ENCODE measurements at regions not wholly inside any gene's neighbourhood (a gene's known extent, or its start where the extent isn't known, plus 50 kb on each side); places are given as distances from the start of the nearest gene placed in this dataset.

GRCh38 chr4:144572660-144573059 lies 73.3 kb upstream of the HHIP start:
- TF ChIP-seq CTCF (IDR thresholded peaks at IDR 0.05; ENCODE audit: low read depth, low read length, poor library complexity, severe bottlenecking) (peak; percentile 14), EZH2phosphoT487 (IDR thresholded peaks at IDR 0.05; ENCODE audit: borderline replicate concordance, low read length) (no peak)

Data from DOHH2 (cell line).